ENCODE measurements at regions not wholly inside any gene's neighbourhood (a gene's known extent, or its start where the extent isn't known, plus 50 kb on each side); places are given as distances from the start of the nearest gene placed in this dataset.

GRCh38 chr5:155264809-155265208 lies 251.3 kb downstream of the KIF4B start:
- Histone ChIP-seq H3K36me3 (replicated peaks) (no peaks in the 10 kb centered on the region), H3K4me3 (ENCODE audit: low read depth, low read length) (no peak overlapping the region), H3K27me3 (replicated peaks) (no peaks in the 10 kb centered on the region), H3K27ac (no peak overlapping the region)
- no peak for TF ChIP-seq CTCF (IDR thresholded peaks at IDR 0.05; ENCODE audit: low read depth, low read length, missing control alignments)
- in situ Hi-C loops (cut with HindIII; ENCODE audit: low pct_ligation_motif_present, low sequenced_read_pairs) = no loop called here
- no peak for DNase-seq

GRCh38 chr5:155268770-155269425 lies 255.3 kb downstream of the KIF4B start:
- H3K36me3 ChIP-seq (replicated peaks) = no peaks in the 10 kb centered on the region
- no peak overlapping the region for H3K4me3 ChIP-seq (ENCODE audit: low read depth, low read length)
- H3K27me3 ChIP-seq (replicated peaks) = no peaks in the 10 kb centered on the region
- no peak for DNase-seq
- no peak overlapping the region for H3K27ac ChIP-seq
- in situ Hi-C loops (cut with HindIII; ENCODE audit: low pct_ligation_motif_present, low sequenced_read_pairs) = no loop called here
- TF ChIP-seq CTCF (IDR thresholded peaks at IDR 0.05; ENCODE audit: low read depth, low read length, missing control alignments) = no peak

GRCh38 chr5:155270725-155271124 lies 257.2 kb downstream of the KIF4B start:
- no peak for DNase-seq
- no peak for TF ChIP-seq CTCF (IDR thresholded peaks at IDR 0.05; ENCODE audit: low read depth, low read length, missing control alignments)
- Histone ChIP-seq H3K36me3 (replicated peaks) (no peaks in the 10 kb centered on the region), H3K27ac (no peak overlapping the region), H3K4me3 (ENCODE audit: low read depth, low read length) (no peak overlapping the region), H3K27me3 (replicated peaks) (no peaks in the 10 kb centered on the region)
- in situ Hi-C loops (cut with HindIII; ENCODE audit: low pct_ligation_motif_present, low sequenced_read_pairs) = no loop called here

- DNase-seq = no peak
- no peak for TF ChIP-seq CTCF (IDR thresholded peaks at IDR 0.05; ENCODE audit: low read depth, low read length, missing control alignments)
- no peaks in the 10 kb centered on the region for H3K27me3 ChIP-seq (replicated peaks)
- no peak overlapping the region for H3K27ac ChIP-seq
- no peaks in the 10 kb centered on the region for H3K36me3 ChIP-seq (replicated peaks)
- in situ Hi-C loops (cut with HindIII; ENCODE audit: low pct_ligation_motif_present, low sequenced_read_pairs) = no loop called here
- no peak overlapping the region for H3K4me3 ChIP-seq (ENCODE audit: low read depth, low read length)
These were observed 260.9 kb downstream of the KIF4B start for GRCh38 chr5:155274484-155274883.

GRCh38 chr5:155275222-155275621 lies 261.7 kb downstream of the KIF4B start:
- no peak for TF ChIP-seq CTCF (IDR thresholded peaks at IDR 0.05; ENCODE audit: low read depth, low read length, missing control alignments)
- H3K27ac ChIP-seq = no peak overlapping the region
- in situ Hi-C loops (cut with HindIII; ENCODE audit: low pct_ligation_motif_present, low sequenced_read_pairs) = no loop called here
- H3K4me3 ChIP-seq (ENCODE audit: low read depth, low read length) = no peak overlapping the region
- H3K36me3 ChIP-seq (replicated peaks) = no peaks in the 10 kb centered on the region
- no peaks in the 10 kb centered on the region for H3K27me3 ChIP-seq (replicated peaks)
- no peak for DNase-seq

- H3K4me3 ChIP-seq (ENCODE audit: low read depth, low read length) = no peak overlapping the region
- in situ Hi-C loops (cut with HindIII; ENCODE audit: low pct_ligation_motif_present, low sequenced_read_pairs) = no loop called here
- H3K36me3 ChIP-seq (replicated peaks) = no peaks in the 10 kb centered on the region
- DNase-seq = no peak
- H3K27me3 ChIP-seq (replicated peaks) = no peaks in the 10 kb centered on the region
- H3K27ac ChIP-seq = no peak overlapping the region
- no peak for TF ChIP-seq CTCF (IDR thresholded peaks at IDR 0.05; ENCODE audit: low read depth, low read length, missing control alignments)
These were observed 262.7 kb downstream of the KIF4B start for GRCh38 chr5:155276231-155276630.
